Activated naive CD4-positive, alpha-beta T cell treated with anti-CD3 and anti-CD28 coated beads, Interleukin-2, amount 10 ng/mL, durations not matched to agents 7 days and 5 days (primary cell): ENCODE measurements at regions not wholly inside any gene's neighbourhood (a gene's known extent, or its start where the extent isn't known, plus 50 kb on each side); places are given as distances from the start of the nearest gene placed in this dataset.
"Not testable (repeated sequence)": the region's sequence is repeated elsewhere in the genome, so short reads cannot be mapped to it uniquely, and the experiment has no call there.

Experiments used
- CTCF ChIA-PET: fragments of 350-600 bp; sonication (Branson Sonifier 250); formaldehyde crosslinking; loops from one replicate; lab custom pipeline; 2021; ENCODE audit warnings: antibody characterized with exemption; lab: Charles Lee
- DNase-seq: peaks from one replicate; pipeline ENCODE4 v3.0.0-alpha.2; 2020
- H3K27ac Mint-ChIP-seq: one replicate; pipeline ENCODE4 v1.8.0; 2021; ENCODE audit warnings: mild to moderate bottlenecking, moderate library complexity, mixed read lengths
- H3K27me3 Mint-ChIP-seq: one replicate; pipeline ENCODE4 v1.8.0; 2021; ENCODE audit warnings: mild to moderate bottlenecking, mixed read lengths
- H3K36me3 Mint-ChIP-seq: one replicate; pipeline ENCODE4 v1.8.0; 2021; ENCODE audit warnings: mixed read lengths
- H3K4me1 Mint-ChIP-seq: one replicate; pipeline ENCODE4 v1.8.0; 2021; ENCODE audit warnings: mixed read lengths
- H3K4me3 Mint-ChIP-seq: one replicate; pipeline ENCODE4 v1.8.0; 2021; ENCODE audit warnings: mild to moderate bottlenecking, moderate library complexity, mixed read lengths
- H3K9me3 Mint-ChIP-seq: one replicate; pipeline ENCODE4 v1.8.0; 2021; ENCODE audit warnings: mixed read lengths

- no peak for DNase-seq
- Mint-ChIP-seq H3K27me3 (no peaks in the 10 kb centered on the region), H3K9me3 (no peaks in the 10 kb centered on the region), H3K4me3 (no peak overlapping the region), H3K36me3 (no peaks in the 10 kb centered on the region), H3K4me1 (peaks cover 7% of the 10 kb centered on the region), H3K27ac (no peak overlapping the region)
- CTCF ChIA-PET: no interaction called here
These were observed 201.2 kb downstream of the SATB1 start for GRCh38 chr3:18223974-18224373.

GRCh38 chr3:18223571-18223970 lies 201.6 kb downstream of the SATB1 start:
- Mint-ChIP-seq H3K36me3 (no peaks in the 10 kb centered on the region), H3K4me1 (peaks cover 7% of the 10 kb centered on the region), H3K4me3 (no peak overlapping the region), H3K27ac (no peak overlapping the region), H3K27me3 (no peaks in the 10 kb centered on the region), H3K9me3 (no peaks in the 10 kb centered on the region)
- no peak for DNase-seq
- CTCF ChIA-PET: no interaction called here

GRCh38 chr3:18222686-18223085 lies 202.5 kb downstream of the SATB1 start:
- no peaks in the 10 kb centered on the region for H3K9me3 Mint-ChIP-seq
- no peak overlapping the region for H3K27ac Mint-ChIP-seq
- CTCF ChIA-PET: no interaction called here
- no peak for DNase-seq
- H3K4me3 Mint-ChIP-seq: no peak overlapping the region
- no peaks in the 10 kb centered on the region for H3K27me3 Mint-ChIP-seq
- no peaks in the 10 kb centered on the region for H3K36me3 Mint-ChIP-seq
- peaks cover 7% of the 10 kb centered on the region for H3K4me1 Mint-ChIP-seq

- CTCF ChIA-PET: no interaction called here
These were observed 207.5 kb downstream of the SATB1 start for GRCh38 chr3:18217507-18218174.

GRCh38 chr3:18216996-18217395 lies 208.1 kb downstream of the SATB1 start:
- CTCF ChIA-PET: no interaction called here
- DNase-seq: no peak
- Mint-ChIP-seq H3K4me3 (no peak overlapping the region), H3K27ac (no peak overlapping the region), H3K9me3 (no peaks in the 10 kb centered on the region), H3K27me3 (no peaks in the 10 kb centered on the region), H3K36me3 (no peaks in the 10 kb centered on the region), H3K4me1 (peaks cover 2% of the 10 kb centered on the region)

More at GRCh38 chr3:18217507-18218174, 207.5 kb downstream of the SATB1 start:
- no peaks in the 10 kb centered on the region for H3K9me3 Mint-ChIP-seq
- no peak overlapping the region for H3K27ac Mint-ChIP-seq
- no peaks in the 10 kb centered on the region for H3K36me3 Mint-ChIP-seq
- DNase-seq: no peak
- peaks cover 2% of the 10 kb centered on the region for H3K4me1 Mint-ChIP-seq
- no peaks in the 10 kb centered on the region for H3K27me3 Mint-ChIP-seq
- H3K4me3 Mint-ChIP-seq: no peak overlapping the region

- Mint-ChIP-seq H3K4me1 (peaks cover 2% of the 10 kb centered on the region), H3K4me3 (no peak overlapping the region), H3K27me3 (no peaks in the 10 kb centered on the region), H3K9me3 (no peaks in the 10 kb centered on the region), H3K27ac (no peak overlapping the region), H3K36me3 (no peaks in the 10 kb centered on the region)
- DNase-seq: no peak
- CTCF ChIA-PET: no interaction called here
These were observed 209.5 kb downstream of the SATB1 start for GRCh38 chr3:18215639-18216038.

GRCh38 chr3:18211116-18211515 lies 214.0 kb downstream of the SATB1 start:
- Mint-ChIP-seq H3K4me1 (peaks cover 2% of the 10 kb centered on the region), H3K27ac (no peak overlapping the region), H3K4me3 (no peak overlapping the region), H3K9me3 (peaks cover 2% of the 10 kb centered on the region), H3K27me3 (no peaks in the 10 kb centered on the region), H3K36me3 (no peaks in the 10 kb centered on the region)
- no peak for DNase-seq
- CTCF ChIA-PET: no interaction called here

GRCh38 chr3:18208856-18209255 lies 216.3 kb downstream of the SATB1 start:
- H3K27ac Mint-ChIP-seq: no peak overlapping the region
- no peak for DNase-seq
- no peaks in the 10 kb centered on the region for H3K27me3 Mint-ChIP-seq
- CTCF ChIA-PET: no interaction called here
- H3K4me3 Mint-ChIP-seq: no peak overlapping the region
- H3K4me1 Mint-ChIP-seq: no peaks in the 10 kb centered on the region
- H3K9me3 Mint-ChIP-seq: peaks cover 2% of the 10 kb centered on the region
- H3K36me3 Mint-ChIP-seq: no peaks in the 10 kb centered on the region

GRCh38 chr3:18208091-18208490 lies 217.0 kb downstream of the SATB1 start:
- Mint-ChIP-seq H3K27ac (no peak overlapping the region), H3K4me3 (no peak overlapping the region), H3K9me3 (peaks cover 2% of the 10 kb centered on the region), H3K4me1 (no peaks in the 10 kb centered on the region), H3K36me3 (no peaks in the 10 kb centered on the region), H3K27me3 (no peaks in the 10 kb centered on the region)
- CTCF ChIA-PET: no interaction called here
- DNase-seq: no peak

- CTCF ChIA-PET: interaction anchor here (0.7 kb wide), 1 partner anchor 1140 kb away, joined by 3 read pairs; no protein-coding TSS in a partner anchor
- H3K36me3 Mint-ChIP-seq: no peaks in the 10 kb centered on the region
- peaks cover 2% of the 10 kb centered on the region for H3K9me3 Mint-ChIP-seq
- DNase-seq: no peak
- no peaks in the 10 kb centered on the region for H3K4me1 Mint-ChIP-seq
- H3K27ac Mint-ChIP-seq: no peak overlapping the region
- H3K27me3 Mint-ChIP-seq: no peaks in the 10 kb centered on the region
- H3K4me3 Mint-ChIP-seq: no peak overlapping the region
These were observed 217.9 kb downstream of the SATB1 start for GRCh38 chr3:18207226-18207625.

- H3K36me3 Mint-ChIP-seq, H3K27me3 Mint-ChIP-seq, H3K9me3 Mint-ChIP-seq, H3K27ac Mint-ChIP-seq, CTCF ChIA-PET, H3K4me1 Mint-ChIP-seq, H3K4me3 Mint-ChIP-seq, DNase-seq: not testable (repeated sequence)
These were observed 219.4 kb downstream of the SATB1 start for GRCh38 chr3:18205701-18206100.

- Mint-ChIP-seq H3K27me3 (no peaks in the 10 kb centered on the region), H3K9me3 (no peaks in the 10 kb centered on the region), H3K4me1 (no peaks in the 10 kb centered on the region), H3K4me3 (no peak overlapping the region), H3K27ac (no peak overlapping the region), H3K36me3 (no peaks in the 10 kb centered on the region)
- CTCF ChIA-PET: no interaction called here
- DNase-seq: no peak
These were observed 223.8 kb downstream of the SATB1 start for GRCh38 chr3:18201315-18201714.

- H3K36me3 Mint-ChIP-seq: no peaks in the 10 kb centered on the region
- CTCF ChIA-PET: no interaction called here
These were observed 225.4 kb downstream of the SATB1 start for GRCh38 chr3:18199757-18200156.

GRCh38 chr3:18195836-18196235 lies 229.3 kb downstream of the SATB1 start:
- H3K36me3 Mint-ChIP-seq: no peaks in the 10 kb centered on the region
- CTCF ChIA-PET: no interaction called here
- no peak for DNase-seq
- no peaks in the 10 kb centered on the region for H3K9me3 Mint-ChIP-seq
- no peaks in the 10 kb centered on the region for H3K27me3 Mint-ChIP-seq
- H3K4me1 Mint-ChIP-seq: no peaks in the 10 kb centered on the region
- H3K27ac Mint-ChIP-seq: no peak overlapping the region
- H3K4me3 Mint-ChIP-seq: no peak overlapping the region

More at GRCh38 chr3:18199757-18200156, 225.4 kb downstream of the SATB1 start:
- Mint-ChIP-seq H3K27me3 (no peaks in the 10 kb centered on the region), H3K4me1 (no peaks in the 10 kb centered on the region), H3K27ac (no peak overlapping the region), H3K9me3 (no peaks in the 10 kb centered on the region), H3K4me3 (no peak overlapping the region)
- no peak for DNase-seq

GRCh38 chr3:18194431-18194830 lies 230.7 kb downstream of the SATB1 start:
- CTCF ChIA-PET: no interaction called here
- Mint-ChIP-seq H3K4me1 (no peaks in the 10 kb centered on the region), H3K36me3 (no peaks in the 10 kb centered on the region), H3K27me3 (no peaks in the 10 kb centered on the region), H3K27ac (no peak overlapping the region), H3K4me3 (no peak overlapping the region), H3K9me3 (no peaks in the 10 kb centered on the region)
- DNase-seq: no peak
